NCI-H1048 (cell line): ENCODE measurements at regions not wholly inside any gene's neighbourhood (a gene's known extent, or its start where the extent isn't known, plus 50 kb on each side); places are given as distances from the start of the nearest gene placed in this dataset.

ENCODE experiments used
- DNase-seq: peaks from one replicate; lab custom pipeline; 2025; lab: John Stamatoyannopoulos, UW

DNA sequence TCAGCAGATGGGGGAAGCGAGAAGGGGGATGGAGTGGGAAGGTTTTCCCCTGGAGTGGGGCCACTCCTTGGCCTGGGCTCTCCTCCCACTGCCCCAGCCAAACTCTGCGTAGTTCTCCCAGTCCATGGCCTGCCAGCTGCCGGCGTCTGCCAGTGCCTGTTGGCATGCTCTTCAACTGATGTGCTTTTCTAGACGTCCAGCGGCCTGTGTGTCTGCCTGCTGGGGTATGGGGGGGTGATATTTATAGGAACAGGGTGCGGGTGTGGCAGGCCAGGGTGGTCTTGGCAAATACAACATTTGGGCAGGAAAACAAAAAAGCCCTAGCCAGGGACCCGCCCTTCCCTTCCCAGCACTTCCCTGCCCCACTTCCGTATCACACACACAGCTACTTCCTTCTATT, 786.3 kb upstream of the NOVA1 start:
- DNase-seq: no peak

DNA sequence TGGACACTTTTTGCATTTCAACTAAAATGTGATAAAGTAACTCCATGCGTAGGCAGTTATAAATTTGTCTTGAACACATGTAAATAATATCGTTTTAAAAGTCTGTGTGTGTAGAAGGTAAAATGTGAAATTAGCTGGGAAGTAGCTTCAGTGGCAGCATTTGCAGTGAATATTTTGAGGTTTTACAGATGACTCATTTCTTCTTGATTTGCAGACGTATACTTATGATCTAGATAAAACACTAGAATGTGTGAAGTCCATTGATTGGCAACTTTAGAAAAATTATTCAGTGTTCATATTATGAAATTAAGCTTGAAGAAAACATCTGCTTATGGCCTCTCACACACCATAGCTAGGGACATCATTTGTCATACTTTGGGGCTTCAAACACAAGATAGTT, 788.6 kb upstream of the NOVA1 start:
- DNase-seq: no peak

DNA sequence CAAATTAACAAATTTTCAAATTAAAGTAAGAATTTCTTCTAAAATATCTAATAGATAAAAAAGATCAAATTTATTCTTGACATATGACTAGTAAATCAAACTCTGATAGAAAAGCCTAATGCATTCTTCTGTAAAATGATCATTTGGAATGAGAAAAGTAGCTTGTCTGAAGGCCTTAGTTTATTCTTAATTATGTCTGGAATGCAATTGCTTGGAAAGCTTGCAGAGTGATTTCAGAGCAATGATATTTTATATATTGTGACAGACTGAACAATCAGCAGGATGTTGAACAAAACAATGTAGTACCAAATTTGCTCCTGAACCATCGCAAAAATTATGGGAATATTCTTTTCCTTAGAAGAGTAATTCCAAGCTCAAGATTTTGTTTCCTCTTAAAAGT, 789.6 kb upstream of the NOVA1 start:
- no peak for DNase-seq

DNA sequence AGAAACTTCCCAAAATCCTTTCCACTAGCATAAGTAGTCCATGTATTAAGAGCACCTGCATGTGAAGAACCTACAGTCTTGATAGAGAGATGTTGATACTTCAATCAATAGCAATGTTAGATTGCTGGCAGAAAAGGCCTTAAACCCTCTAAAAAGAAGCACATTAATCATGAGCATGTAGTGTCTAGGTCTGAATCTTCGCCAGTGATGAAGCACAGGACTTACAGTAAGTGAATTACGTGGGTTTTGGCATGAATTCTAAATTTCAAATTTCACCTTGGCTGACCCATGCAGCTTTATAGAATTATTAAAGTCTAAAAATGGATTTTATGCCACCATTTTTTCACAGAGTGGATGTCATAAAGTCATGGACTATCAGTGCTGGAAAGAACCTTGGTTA, 791.6 kb upstream of the NOVA1 start:
- no peak for DNase-seq

DNA sequence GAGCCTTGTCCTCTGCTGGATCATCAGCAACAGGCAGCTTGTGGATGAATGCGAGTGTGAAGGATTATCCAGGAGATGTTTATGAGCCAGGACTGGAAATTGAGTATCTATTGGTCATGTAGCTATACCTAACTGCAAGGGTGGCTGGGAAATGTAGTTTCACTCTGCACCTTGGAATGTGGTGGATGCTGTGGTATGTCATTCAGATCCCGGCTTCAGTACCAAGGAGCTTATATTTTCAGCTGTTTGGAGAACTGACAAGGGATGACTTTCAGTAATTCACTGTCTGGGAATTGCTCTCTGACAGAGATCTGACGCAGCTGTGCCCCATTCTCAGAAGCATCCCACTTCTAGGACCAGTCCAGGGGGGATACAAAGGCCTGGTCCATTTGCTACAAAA, 792.3 kb upstream of the NOVA1 start:
- no peak for DNase-seq

DNA sequence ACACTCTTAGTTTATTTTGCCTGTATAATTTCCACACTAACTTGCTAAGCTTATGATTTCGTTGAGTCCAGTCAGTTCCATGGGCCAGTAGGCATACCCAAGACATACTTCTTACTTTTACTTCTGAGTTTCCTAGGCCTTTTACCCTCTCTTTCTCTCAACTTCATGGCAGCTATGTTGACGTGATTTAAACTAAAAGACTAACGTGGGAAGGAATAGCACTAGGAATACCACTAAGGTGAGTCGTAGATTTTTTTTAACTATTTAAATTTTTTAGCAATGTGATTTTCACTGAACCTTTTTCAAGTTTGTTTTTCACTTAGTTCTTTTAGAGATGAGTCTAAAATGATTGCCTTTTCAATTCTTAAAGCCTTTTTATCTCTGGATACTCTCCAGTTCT, 793.5 kb upstream of the NOVA1 start:
- DNase-seq: no peak

DNA sequence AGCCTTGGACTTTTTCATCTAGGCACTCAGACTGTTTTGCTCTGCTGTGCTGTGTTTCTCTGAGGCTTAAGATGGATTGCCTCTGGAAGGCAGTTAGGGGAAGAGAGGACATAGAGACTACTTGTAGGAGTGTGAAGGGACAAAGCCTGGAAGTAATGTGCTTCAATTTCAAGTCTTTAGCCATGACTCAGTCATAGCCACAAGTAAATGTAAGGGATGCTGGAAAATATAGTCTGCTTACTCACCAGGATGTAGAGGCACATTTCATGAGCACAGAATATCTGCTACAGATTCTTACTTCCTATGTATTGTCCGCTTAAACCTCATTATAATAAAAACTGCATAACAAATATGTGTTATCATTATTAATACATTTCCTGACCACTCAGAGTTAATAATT, 794.3 kb upstream of the NOVA1 start:
- no peak for DNase-seq

DNA sequence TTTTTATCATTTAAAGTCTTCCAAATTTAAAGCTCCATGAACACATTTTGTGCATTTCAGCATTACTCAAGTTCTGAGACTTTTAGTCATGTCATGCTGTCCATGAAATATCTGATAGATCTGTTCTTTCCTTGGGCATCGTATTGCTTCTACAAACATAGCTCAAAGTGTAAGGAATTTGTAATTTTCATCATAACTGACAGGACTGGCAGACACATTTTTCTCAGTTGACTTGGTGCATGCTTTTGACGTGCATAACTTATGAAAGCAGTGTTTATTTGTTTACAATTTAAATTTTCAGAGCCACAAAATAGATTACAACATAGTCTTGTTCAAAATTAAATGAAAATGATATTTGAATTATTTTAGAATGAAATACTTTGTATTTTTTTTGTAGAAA, 812.1 kb upstream of the NOVA1 start:
- no peak for DNase-seq

DNA sequence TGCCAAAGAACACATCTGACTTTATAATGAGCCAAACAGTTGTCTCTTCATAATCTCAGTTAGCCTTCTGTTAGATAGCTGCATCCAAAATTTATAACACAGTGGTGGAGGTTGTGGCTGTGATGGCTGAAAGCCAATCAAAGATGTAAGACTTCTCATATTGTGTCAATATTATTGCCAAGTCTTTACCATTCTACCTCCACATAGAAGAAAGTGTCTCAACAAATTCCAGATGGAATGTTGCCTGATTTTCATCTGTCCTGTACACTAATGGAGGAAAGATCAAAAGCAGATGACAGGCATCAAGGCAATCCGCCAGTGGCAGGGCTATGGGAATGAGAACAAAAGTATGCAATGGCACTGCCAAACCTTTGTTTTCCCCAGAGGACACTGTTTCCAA, 813.1 kb upstream of the NOVA1 start:
- no peak for DNase-seq

DNA sequence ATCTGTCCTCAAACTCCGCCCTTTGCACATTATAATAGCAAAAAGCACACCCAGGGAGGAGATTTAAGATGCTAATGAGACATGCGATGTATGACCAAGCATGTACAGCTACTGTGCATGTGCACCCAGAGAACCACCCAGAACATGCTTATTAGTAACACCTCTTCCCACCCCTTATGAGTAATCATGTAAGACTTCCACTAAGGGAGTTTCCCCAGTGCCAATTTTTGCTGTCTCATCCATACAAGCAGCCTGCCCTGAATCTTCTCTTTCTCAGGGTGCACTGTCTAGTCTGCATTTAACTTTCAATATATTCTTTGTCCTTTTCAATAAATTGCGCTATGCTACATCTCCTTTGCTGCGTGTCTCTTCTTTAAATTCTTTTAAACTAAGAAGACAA, 830.0 kb upstream of the NOVA1 start:
- no peak for DNase-seq

DNA sequence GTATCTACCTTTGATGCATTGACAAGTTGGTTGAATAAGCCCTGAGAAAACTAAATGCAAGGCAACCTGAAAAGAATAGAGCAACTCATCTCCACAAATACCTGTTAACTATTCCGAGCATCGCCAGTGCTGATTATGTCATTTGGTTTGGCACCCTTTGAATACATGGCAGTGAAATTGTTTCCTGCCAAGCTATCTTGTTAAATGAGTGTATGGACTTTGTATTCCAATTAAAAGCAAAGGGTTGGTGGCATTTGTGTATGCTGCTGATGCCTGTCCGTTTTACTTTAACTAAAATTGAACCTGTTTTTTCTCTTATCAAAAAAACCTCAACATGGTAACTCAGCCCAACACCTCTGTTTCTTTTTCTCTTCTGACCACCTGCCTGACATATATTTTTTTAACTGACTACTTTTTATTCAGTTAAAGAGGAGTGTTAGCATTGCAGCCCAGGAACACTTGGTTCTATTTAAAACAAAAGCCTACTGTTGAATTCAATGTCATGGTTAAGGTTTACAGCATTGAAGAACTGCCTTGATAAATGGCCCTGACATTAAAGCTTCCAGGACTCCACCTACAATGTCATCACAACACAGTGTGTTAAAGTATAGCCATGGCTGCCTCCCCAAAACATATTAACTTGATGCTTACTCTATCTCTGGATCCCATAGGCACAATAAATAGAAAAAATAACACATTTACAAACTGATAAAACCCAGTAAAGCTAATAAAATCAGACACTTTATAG, 838.3 kb upstream of the NOVA1 start:
- no peak for DNase-seq

DNA sequence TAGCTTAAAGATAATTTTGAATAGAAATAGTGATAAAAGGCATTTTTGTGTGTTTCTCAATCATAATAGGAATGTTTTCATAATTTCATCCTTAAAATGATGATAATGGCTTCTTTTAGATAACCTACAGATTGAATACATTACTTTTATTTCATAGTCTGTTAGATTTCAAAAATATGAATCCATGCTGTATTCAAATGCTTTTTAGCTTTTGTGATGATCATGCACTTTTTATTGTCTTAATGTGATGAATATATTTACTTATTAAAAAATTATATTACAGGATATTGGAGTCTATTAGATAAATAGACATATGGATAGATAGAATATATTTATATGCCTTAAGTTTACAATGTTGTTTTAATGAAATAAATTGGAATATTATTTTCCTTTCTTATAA, 886.8 kb upstream of the NOVA1 start:
- no peak for DNase-seq

DNA sequence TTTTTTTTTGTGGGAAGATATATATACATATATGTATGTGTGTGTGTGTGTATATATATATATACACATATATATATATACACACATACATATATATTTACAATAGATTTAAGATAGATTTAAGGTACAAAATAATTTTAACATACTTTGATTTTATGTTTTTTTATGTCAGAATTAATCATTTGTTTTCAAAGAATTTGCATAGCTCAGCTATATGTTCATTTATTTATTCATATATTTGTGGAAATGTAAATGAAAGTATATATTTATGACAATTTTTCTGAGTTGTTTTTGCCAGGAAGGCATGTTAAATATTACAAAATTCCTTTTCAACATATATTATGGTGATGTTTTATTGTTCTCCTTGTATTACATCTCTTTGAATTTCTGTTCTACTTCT, 887.4 kb upstream of the NOVA1 start:
- no peak for DNase-seq

DNA sequence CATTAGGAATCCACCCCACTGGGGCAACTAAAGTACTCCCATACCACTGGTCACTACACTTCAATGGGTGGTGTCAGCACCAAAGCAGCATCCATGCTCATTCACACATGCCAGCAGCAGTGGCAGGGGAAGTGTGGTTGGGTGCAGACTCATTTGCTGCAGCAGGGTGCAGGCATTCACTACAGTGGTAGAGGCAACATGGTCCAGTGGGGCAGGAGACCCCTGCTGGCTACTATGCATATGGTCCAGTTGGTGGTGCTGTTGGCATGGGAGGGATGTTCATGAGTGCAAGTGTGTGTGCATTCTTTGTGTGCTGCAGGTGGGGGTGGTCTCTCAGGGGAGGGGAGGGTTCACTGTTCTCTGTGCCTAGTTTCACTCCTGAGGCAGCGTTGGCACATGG, 908.4 kb upstream of the NOVA1 start:
- DNase-seq: no peak

DNA sequence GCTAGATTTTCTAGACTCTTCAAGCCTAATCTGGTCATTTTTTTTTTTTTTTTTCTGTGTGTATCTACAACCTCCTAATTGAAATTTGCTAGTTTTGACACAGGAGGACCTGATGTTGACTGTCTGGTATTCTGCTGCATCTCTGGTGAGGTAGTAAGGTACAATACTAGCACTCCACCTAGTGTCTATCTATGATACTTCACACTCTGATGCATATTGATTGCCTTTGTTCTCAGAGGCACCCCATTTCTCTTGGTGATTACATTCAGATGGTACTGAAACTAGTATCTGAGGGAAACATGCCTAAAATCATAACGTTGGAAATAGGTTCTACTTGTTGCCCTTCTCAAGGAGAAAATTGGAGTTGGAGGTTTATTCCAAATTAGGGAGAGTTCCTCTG, 930.5 kb upstream of the NOVA1 start:
- peak; percentile 38 for DNase-seq

DNA sequence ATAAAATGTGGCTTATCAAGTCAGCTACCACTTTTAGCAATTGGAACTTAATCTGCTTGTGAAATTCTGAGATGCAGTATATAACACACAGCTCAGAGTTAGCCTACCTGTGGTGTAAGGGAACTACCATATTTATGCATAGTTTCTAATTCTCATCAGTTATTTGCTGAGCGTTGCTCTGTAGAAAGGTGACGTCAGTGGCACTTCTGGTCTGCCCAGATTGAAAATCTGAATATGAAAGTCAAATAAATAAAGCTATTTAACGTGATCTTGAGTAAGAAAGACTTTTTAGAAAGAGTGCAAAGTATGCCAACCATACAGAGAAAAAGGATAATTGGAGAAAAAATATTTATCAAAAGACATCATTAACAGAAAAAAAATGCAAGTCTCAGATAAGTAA, 938.9 kb upstream of the NOVA1 start:
- no peak for DNase-seq

DNA sequence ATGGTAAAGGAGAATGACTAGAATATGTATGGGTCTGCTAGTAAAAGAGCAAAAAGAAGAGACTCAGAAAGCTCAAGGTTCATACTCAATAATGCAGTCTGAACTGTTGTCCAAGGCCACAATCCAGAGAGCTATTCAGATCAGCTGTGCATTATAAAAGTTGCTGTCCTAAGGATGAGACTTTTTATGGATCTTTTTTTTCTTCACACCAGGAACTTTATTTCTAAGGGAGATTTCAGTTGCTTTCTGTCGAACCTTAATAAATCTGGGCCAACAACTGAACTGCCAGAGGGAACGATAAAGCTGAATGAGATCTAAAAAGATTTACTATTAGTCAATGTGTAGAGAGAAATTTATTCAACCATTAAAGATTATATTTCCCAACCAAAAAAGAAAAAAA, 948.3 kb upstream of the NOVA1 start:
- DNase-seq: no peak

DNA sequence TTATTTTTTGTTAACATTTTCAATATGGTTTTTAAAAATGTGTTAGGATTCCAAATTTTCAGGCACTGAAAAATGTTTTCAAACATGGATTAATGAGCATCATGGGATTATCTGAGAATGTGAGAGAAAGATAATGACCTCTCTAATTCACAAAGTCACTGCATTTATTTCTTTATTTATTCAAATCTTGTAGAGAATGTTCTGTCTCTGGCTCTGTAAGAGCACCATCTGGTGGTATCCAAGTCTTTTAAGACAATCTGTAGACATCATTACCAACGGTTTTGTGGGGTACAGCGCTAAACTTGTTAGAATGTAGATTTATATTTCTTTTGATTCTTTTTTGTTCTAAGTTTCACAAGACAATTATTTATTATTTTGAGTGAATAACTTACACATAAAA, 956.0 kb upstream of the NOVA1 start:
- DNase-seq: no peak

DNA sequence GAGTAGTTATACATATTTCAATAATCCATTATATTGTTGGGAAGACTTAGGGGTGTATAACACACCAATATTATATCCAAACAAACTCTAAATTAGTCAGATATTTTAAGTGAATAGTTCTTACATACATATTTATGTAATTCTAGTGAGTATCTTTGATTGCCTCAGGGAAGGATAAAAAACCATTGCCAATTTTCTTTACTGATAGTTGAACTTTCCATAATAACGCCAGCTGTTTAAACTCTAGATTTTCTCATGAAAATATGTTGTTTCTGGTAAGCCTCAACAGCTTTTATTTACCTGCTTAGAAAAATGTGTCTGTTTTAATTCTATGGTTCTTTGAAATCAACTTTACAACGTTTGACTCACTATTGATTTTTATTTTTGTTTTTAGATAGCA, 959.6 kb upstream of the NOVA1 start:
- DNase-seq: no peak

DNA sequence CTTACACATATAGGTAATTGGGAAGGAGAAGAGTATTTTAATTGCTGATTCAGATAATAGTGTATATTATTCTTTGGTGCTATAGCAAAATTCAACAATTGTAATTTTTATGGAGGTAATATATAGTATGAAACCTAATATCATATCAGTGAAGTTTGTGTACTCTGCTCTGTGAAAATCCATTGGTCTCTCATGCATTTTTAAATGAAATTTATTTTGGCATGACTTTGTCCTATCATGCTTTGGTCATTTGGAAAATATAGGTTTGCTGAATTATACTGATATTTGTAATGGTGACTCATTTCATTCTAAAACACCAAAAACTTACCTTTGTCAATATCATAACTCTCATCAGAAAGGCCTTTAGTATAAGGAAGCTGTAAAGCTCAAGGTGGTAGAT, 962.0 kb upstream of the NOVA1 start:
- no peak for DNase-seq

DNA sequence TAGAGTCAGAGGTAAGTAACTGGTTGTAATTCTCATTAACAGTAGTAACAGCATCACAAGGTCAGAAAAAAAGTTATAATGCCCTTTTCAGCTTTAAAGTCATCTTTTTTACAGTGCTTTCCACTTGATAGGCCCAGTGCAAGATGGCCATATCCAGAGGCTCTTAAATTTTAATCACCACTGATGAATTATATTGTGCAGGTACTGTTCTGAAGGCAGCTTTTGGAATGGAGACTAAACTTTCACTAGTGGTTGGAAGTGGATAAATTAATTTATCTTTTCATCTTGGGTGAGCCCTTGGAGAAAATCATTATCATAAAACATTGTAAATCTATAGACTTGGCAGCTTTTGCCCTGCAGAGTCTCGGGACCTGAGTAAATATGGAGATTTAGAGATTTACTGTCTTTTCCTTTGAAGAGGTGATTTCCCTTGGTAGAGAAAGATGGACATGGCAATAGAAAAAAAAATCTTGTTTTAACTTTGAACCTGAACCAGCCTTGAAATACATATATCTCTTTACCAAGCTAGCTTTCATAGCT, 969.1 kb upstream of the NOVA1 start:
- DNase-seq: no peak

DNA sequence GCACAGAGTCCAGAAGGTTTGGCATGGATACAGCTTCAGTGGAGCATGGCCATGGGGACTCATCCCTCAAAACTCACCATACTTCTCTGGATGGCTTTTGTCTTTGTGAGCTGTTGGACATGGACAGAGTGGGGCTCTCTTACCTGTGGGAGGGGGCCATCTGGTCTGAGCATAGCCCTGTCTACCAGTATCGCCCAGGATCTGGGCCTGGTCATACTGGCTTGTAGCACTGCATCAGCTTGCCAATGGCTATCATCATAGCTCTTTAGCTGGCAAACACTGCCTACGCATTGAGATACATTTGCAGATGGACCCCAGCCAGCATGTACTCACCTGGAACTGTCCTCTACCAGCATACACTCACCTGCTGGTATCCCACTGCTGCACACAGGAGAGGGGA, 975.2 kb upstream of the NOVA1 start:
- DNase-seq: no peak

DNA sequence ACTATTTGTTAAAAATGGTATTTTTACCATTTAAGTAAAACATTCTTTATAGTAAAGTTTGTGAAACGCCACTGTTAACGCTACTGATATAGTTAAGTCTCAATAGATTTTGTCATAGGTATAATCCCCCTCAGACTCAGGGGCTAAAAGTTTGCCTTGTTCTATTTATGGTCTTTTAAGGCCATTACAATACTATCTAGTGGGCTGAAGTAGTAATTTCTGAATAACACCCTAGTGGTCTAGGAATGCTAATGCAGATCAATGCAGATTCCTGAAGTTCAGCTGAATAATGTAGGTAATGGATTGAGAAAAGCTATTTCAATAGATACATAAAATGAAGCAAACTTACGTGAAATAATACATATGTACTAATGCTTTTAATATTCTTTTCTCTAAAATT, 989.3 kb upstream of the NOVA1 start:
- no peak for DNase-seq

DNA sequence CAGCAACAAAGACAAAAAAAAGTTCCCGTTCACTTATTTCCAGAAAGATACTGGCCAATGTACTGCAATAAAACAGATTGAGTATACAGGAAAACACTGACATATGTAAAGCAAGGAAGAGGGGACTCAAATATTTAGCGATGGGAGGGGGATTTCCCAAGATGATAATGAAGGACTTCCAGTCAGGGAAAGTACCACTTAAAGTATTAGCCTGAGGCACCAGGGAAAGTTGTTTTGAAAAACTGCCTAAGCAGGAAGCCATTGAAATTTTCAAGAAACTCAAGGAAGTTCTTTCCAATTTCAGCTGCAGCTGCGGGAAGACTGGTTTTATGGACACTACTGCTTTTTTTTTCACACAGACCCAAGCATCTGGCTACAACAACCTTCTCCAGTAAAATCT, 1007.4 kb upstream of the NOVA1 start:
- no peak for DNase-seq

DNA sequence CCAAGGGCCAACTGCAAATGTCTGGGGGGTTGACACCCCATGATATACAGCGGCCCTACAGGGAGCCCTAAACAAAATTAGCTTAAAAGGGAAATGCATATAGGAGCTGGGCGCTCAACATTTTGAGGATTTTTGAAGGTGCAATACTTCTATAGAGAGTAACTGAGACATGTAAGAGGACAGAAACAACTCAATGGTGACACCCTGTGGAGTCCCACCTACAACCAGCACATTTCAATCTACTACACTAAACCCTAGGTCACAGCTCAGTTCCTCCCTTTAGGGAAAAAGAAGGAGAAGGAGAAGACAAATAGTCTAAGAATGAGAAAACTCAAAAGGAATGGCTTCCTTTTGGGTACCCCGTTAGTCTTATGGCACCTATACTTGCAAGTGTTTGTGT, 1010.5 kb upstream of the NOVA1 start:
- DNase-seq: no peak
